ENCODE measurements at regions not wholly inside any gene's neighbourhood (a gene's known extent, or its start where the extent isn't known, plus 50 kb on each side); places are given as distances from the start of the nearest gene placed in this dataset.

DNA sequence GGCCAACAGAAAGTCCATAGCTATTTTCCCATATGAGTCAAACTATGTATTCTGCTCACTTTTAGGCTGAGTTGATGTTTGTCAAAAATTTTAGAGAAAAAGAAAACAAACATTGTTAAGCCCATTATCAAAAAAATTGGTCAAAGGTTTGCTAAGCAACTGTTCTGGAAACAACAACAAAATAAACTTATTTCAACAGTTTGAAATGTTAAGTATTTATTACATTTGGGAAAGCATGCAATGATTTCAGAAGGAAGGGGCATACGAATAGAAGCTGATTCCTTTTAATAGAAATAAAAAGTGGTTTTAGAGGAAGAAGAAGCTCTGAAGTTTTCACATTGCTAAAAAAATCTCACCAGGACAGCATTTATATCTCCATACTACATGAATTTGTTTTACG lies 1837.5 kb upstream of the CELF4 start:
- no peaks in the 10 kb centered on the region for H3K36me3 ChIP-seq
- no peak overlapping the region for H3K4me3 ChIP-seq
- TF ChIP-seq EP300 (IDR thresholded peaks at IDR 0.05), result no peak
- no peak for TF ChIP-seq POLR2A (IDR thresholded peaks at IDR 0.05)
- no peak for TF ChIP-seq CTCF (IDR thresholded peaks at IDR 0.05)
- no peaks in the 10 kb centered on the region for H3K4me1 ChIP-seq
- 47 to 49% methylated on average over 2 of the region's 2 CpGs for WGBS, 2 donors
- no peaks in the 10 kb centered on the region for H3K9me3 ChIP-seq
- no peak overlapping the region for H3K27ac ChIP-seq
- H3K27me3 ChIP-seq, result no peaks in the 10 kb centered on the region
- no peak for DNase-seq (ENCODE audit: low spot score in 2 of 2)

- H3K4me3 ChIP-seq, result no peak overlapping the region
- no peaks in the 10 kb centered on the region for H3K4me1 ChIP-seq
- no peaks in the 10 kb centered on the region for H3K27me3 ChIP-seq
- no peak overlapping the region for H3K27ac ChIP-seq
- no peak for DNase-seq (ENCODE audit: low spot score in 2 of 2)
- peaks cover 0 to 5% (median 0%) of the 10 kb centered on the region in 4 donors for H3K9me3 ChIP-seq
- H3K36me3 ChIP-seq, result no peaks in the 10 kb centered on the region
- TF ChIP-seq EP300 (IDR thresholded peaks at IDR 0.05) (no peak), CTCF (IDR thresholded peaks at IDR 0.05) (no peak), POLR2A (IDR thresholded peaks at IDR 0.05) (no peak)
- 56 to 64% methylated on average over 1 of the region's 1 CpG for WGBS, 2 donors
Observed at GRCh38 chr18:39399662-39400061, 1834.1 kb upstream of the CELF4 start.

- no peak for DNase-seq (ENCODE audit: low spot score in 2 of 2)
- Histone ChIP-seq H3K4me3 (no peak overlapping the region), H3K9me3 (peaks cover 0 to 24% (median 0%) of the 10 kb centered on the region in 4 donors), H3K36me3 (no peaks in the 10 kb centered on the region), H3K27me3 (no peaks in the 10 kb centered on the region), H3K27ac (no peak overlapping the region), H3K4me1 (no peaks in the 10 kb centered on the region)
- WGBS, 2 donors, result 100% methylated on average over 1 of the region's 1 CpG
- TF ChIP-seq CTCF (IDR thresholded peaks at IDR 0.05) (no peak), POLR2A (IDR thresholded peaks at IDR 0.05) (no peak), EP300 (IDR thresholded peaks at IDR 0.05) (no peak)
Observed at GRCh38 chr18:39396168-39396567, 1830.6 kb upstream of the CELF4 start.

DNA sequence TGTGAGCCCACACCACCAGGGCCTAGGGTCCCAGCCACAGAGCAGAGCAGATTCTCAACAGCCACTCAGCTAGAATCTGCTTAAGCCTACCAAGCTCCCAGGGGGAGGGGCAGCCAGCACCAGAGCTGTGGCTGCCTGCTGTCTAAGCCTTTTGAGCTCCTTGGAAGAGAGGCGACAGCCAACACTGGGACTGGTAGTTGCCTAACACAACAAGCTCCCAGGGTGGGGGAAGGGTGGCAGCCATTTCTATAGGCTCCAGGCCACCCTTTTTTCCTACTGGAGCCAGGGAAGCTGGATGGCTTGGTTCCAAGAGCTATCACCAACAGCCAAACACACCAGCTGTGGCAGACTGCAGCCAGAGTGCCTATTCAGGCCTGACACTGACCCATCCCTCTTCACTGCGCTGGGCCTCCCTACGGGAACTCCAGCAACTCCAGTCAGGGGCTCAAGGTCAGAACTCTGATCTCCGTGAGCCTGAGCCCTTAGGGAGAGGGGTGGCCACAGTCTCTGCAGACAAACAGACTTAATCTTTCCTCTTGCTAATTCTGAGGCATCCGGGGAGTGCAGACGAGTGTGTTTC lies 1824.3 kb upstream of the CELF4 start:
- H3K9me3 ChIP-seq, result peaks cover 0 to 22% (median 0%) of the 10 kb centered on the region in 4 donors
- DNase-seq (ENCODE audit: low spot score in 2 of 2), result no peak
- H3K27ac ChIP-seq, result no peak overlapping the region
- no peaks in the 10 kb centered on the region for H3K4me1 ChIP-seq
- WGBS, 2 donors, result 70 to 71% methylated on average over 6 of the region's 6 CpGs
- H3K27me3 ChIP-seq, result no peaks in the 10 kb centered on the region
- H3K4me3 ChIP-seq, result no peak overlapping the region
- H3K36me3 ChIP-seq, result no peaks in the 10 kb centered on the region
- TF ChIP-seq POLR2A (IDR thresholded peaks at IDR 0.05) (no peak), EP300 (IDR thresholded peaks at IDR 0.05) (no peak), CTCF (IDR thresholded peaks at IDR 0.05) (no peak)

- DNase-seq (ENCODE audit: low spot score in 2 of 2), result no peak
- Histone ChIP-seq H3K27me3 (no peaks in the 10 kb centered on the region), H3K4me3 (no peak overlapping the region), H3K27ac (no peak overlapping the region), H3K9me3 (no peaks in the 10 kb centered on the region), H3K36me3 (no peaks in the 10 kb centered on the region), H3K4me1 (no peaks in the 10 kb centered on the region)
- 52 to 59% methylated on average over 9 of the region's 9 CpGs for WGBS, 2 donors
- TF ChIP-seq POLR2A (IDR thresholded peaks at IDR 0.05) (no peak), CTCF (IDR thresholded peaks at IDR 0.05) (no peak), EP300 (IDR thresholded peaks at IDR 0.05) (no peak)
Observed at GRCh38 chr18:39380866-39381265, 1815.3 kb upstream of the CELF4 start.
